NCI-H345 (cell line): ENCODE measurements at regions not wholly inside any gene's neighbourhood (a gene's known extent, or its start where the extent isn't known, plus 50 kb on each side); places are given as distances from the start of the nearest gene placed in this dataset.
"Not testable (repeated sequence)": the region's sequence is repeated elsewhere in the genome, so short reads cannot be mapped to it uniquely, and the experiment has no call there.

Experiments
- DNase-seq: peaks from one replicate; lab custom pipeline; 2025; lab: John Stamatoyannopoulos, UW

DNA sequence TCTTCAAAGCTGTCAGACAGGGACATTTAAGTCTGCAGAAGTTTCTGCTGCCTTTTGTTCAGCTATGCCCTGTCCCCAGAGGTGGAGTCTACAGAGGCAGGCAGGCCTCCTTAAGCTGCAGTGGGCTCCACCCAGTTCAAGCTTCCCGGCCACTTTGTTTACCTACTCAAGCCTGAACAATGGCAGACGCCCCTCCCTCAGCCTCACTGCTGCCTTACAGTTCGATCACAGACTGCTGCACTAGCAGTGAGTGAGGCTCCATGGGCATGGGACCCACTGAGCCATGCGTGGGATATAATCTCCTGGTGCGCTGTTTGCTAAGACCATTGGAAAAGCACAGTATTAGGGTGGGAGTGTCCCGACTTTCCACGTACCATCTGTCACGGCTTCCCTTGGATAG lies 585.9 kb upstream of the HS3ST5 start:
- DNase-seq: not testable (repeated sequence)

DNA sequence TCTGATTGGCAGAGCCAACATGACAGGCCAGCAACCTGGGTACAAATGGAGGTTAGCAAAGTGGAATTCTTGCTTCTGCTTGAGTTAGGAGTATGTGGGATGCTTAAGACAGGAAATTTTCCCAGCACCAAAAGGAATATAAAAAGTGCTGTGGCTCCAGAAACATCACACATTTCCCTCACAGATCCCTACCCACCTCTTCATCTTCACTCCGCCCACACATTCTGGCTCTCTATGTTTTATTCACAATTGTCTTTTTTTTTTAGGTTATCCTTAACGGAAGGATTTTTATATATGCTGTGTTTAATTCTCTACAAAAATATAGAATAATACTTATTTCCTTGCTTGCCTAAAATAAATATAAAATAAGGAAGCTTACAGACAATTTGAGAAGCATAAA lies 563.3 kb upstream of the HS3ST5 start:
- DNase-seq: no peak

DNA sequence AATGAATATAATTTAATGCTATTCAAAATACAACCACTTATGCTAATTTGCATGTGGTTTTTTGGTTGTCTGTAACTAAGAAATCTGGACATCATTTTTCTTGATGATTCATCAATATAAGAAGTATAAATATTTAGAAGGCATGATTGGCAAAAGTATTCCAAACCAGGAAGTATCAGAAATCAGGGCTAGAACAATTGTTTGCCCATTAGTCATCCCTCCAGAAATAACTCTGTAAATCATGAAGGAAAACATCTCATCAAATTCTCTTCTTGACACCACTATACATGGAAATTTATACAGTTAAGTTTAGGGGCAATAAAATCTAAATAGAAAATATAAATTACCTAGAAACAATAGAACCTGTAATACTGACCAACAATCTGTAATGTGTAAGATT lies 554.7 kb upstream of the HS3ST5 start:
- DNase-seq: no peak

DNA sequence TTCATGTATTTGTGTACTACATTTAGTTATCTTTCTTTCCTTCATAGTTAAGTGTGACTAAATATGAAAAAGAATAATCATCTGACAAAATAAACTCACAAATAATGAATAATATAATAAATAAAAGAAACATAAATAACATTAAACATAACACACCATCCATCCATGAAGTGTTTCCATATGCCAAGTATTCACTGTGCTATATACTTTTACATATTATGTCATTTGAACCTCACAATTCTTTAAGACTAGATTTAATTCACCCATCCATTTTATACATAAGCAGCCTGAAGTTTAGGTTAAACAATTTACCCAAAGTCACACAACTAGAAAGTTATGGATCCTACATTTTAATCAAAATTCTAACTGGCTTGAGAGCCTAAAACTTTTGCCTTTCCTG lies 549.4 kb upstream of the HS3ST5 start:
- DNase-seq: no peak

DNA sequence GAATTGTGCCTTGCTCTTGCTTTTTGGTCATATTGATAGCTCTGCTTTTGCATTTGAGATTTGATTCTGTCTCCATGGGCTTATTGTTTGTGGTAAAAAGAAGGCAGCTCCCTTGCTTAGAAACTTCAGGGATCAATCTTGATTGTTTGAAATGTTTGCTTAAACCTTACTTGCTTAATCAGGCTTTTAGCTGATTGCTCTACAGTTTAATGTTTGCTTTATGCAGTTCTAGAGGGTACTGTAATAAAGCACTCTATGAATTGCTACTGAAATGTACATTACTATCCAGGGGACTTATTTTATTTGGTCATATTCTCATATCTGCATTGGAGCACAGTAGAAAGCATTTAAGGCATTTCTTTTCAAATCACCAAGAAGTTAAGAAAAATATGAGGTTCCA lies 545.4 kb upstream of the HS3ST5 start:
- no peak for DNase-seq

DNA sequence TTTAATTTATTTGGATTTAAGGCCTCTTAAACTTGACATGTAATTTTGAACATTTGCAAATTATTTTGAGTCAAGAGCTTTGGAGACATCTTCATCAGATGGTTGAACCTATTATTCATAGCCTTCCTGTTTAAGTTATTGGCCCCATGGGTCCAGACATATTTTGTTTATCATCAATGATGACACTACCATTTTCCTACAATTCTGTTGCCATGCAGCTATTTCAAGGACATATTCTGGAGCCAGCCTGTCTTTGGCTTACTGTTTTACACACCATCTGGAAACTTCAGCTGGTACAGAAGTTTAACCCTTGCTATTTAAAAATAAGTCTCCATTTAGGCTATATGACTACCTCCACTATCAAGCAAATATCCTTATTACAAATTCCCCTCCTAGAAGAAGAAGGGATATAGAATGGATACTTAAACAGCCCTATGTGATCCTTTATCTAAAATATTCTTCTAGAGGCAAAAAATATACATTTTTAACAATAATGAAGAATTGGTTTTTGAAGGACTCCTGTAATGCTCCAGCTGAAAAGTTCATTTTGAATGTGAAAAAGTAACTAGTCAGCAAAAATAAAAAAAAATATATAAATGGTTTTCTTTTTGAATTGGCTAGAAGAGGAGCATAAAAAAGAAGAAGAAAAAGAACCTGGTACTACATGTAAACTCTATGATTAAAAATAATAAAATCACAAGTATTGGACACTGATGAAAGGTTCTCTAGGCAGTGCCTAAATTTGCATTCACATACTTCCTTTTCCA lies 544.0 kb upstream of the HS3ST5 start:
- DNase-seq: no peak

DNA sequence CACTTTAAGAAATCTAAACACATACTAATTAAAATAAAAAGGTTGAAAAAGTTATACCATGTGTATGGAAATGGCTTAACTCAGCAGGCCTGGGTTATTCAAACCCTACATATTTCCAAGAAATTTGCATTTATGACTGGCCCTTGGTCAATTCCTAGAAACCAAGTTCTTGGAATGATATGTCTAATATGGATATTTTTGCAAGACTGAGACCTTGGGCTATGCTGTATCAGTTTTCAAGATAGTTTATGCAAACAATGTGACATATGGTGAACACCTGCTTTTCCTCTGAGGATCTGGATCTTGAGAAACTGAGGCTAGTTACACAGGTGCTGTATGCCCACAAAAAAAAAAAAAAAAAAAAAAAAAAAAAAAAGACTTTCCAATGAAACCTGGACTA lies 536.9 kb upstream of the HS3ST5 start:
- no peak for DNase-seq

DNA sequence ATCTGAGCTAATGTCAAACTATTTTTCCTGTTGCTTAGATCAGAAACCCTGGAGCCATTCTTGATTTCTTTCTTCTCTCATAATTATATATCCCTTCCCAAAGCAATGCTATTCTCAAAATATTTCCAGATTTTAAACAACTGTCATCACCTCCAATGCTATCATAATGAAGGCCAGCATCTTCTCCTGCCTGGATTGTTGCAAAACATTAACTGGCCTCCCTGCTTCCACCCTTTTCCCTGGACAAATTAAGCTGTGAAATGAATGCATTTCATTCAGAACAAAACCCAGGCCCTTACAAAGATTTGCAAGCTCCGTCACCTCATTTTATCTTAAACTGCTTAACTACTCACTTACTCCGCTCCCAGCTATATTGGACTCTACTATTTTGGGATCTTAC lies 535.3 kb upstream of the HS3ST5 start:
- no peak for DNase-seq

DNA sequence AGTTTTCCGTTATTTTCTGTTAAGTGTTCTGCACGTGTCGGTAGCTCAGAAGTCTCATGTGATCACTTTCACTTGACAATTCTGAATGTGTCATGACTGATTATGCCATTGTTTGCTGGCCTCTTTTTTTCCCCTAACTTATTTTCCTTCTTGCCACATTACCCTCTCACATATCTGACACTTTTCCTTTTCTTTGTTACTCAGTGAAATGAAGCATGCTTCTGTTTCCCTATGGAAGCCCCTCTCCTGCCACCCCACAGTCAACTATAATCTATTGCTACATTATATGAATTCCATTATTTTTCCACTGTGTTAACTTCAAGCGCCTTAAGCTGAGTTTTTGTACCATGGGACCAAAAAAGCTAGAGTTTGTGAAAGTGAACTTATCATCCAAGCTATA lies 531.6 kb upstream of the HS3ST5 start:
- DNase-seq: no peak

DNA sequence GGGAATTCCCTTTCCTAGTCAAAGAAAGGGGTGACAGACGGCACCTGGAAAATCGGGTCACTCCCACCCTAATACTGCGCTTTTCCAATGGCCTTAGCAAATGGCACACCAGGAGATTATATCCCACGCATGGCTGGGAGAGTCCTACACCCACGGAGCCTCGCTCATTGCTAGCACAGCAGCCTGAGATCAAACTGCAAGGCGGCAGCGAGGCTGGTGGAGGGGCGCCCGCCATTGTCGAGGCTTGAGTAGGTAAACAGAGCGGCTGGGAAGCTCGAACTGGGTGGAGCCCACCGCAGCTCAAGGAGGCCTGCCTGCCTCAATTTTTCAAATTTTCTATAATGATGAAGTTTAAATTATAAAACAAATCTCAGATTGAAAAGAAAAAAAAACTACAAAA lies 522.7 kb upstream of the HS3ST5 start:
- not testable (repeated sequence) for DNase-seq

DNA sequence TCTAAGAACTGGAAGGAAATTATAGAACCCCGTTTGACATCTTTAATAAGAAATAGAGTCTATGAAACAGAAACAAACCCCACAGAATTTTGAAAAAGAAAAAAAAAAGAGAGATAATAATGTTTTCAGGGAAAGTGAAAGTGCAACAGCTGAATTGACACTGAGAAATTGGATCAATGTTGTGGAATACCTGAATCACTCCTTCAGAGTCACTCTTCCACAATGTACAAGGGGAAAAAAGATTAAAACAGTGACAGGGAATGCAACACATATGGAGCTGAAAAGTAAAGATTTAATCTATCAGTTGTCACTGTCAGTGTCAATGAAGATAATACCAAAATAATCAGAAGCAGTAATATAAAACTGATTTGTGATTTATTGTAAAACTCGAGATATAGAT lies 520.8 kb upstream of the HS3ST5 start:
- DNase-seq: no peak

DNA sequence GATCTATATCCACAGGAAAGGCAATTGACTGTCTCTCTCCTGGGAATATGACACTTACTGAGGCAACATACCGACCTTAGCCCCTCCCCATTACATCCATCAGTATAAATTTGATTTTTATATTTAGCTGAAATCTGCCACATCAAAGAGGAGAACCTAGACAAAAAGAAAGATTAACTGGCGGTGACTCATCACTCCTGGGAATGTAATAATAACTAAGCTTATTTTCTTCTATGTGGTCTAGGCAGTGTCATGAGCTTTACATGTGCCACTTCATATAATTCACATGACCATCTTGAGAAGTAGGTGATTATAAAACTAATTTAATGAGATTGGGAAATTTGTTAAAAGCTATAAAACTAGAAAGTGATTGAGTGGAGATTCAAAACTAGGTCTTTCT lies 520.0 kb upstream of the HS3ST5 start:
- DNase-seq: no peak

DNA sequence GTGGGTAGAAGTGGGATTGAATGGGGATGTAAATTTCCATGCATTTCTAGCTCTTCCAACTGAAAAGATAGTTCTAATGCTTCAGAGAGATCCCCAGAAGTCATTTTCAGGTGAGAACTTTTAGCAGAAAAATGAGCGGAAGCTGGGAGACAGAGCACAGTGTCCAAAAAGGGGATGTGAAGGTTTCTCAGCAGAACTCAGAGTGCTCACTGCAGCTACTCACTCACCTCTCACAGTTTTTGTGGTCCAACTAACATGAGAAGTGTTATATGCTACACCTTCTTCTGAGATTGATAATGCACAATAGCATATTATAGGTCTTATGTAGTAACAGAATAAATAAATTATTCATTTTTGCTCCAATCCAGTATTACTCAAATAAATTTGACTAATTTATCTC lies 519.2 kb upstream of the HS3ST5 start:
- DNase-seq: no peak

DNA sequence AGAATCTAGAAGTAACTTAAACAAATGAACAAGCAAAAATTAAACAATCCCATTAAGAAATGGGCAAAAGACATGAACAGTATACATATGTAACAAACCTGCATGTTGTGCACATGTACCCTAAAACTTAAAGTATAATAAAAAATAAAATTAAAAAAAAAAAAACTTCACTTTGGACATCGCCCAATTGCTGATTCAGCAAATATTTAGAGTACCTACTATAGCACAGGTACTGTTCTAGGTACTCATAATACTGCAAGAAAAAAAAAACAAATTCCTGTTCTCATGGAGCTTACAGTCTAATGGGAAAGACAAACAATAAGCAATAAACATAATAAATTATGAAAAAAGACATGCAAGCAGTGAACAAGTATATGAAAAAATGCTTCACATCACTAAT lies 501.5 kb upstream of the HS3ST5 start:
- no peak for DNase-seq

DNA sequence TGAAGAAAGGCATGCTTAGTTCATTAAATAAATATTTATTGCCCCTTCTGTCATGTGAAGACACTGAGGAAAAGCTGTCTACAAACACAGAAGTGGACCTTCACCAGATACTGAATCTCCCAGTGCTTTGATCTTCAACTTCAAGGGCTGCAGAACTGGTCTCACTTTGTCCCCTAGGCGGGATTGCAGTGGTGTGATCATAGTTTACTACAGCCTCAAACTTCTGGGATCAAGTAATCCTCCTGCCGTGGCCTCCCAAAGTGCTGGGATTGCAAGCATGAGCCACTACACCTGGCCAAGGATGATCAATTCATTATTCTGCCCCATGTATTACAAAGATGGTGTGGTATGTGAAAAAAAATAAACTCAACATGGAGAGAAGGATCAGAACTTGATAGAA lies 496.2 kb upstream of the HS3ST5 start:
- DNase-seq: no peak

DNA sequence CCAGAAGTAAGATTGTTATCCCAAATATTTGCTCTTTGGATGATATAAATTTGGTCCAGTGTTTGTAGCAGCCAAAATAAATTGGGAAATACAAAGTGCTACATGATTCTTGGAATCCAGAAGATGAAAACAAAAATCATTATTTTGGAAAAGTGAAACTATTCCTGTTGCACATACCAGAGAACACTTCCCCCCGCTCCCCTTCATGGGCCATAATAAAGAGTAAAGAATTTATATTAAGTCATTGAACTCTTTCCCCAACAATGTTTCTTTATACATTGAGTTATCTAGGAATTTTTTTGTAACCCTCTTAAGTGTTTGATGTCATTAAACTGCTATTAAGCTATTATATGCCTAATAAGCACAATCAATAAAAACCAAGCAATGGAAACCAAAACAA lies 490.4 kb upstream of the HS3ST5 start:
- DNase-seq: no peak

DNA sequence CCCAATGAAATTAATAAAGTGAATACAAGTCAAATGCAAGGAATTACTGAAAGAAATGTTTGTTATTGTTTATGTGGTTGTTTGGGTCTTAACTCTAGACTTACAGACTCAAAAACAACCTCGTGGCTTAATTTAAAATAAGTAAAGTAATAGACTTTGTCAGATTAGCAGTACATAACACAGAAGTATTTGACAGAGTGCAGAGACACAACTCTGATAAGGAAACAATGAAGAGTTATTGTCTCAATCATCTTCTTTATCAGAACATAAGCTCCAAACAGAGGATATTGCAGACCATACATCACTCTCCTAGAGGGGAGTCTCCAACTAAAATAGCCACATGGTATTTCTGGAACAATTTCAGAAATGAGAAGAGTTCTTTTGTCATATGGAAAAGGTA lies 487.7 kb upstream of the HS3ST5 start:
- DNase-seq: no peak

DNA sequence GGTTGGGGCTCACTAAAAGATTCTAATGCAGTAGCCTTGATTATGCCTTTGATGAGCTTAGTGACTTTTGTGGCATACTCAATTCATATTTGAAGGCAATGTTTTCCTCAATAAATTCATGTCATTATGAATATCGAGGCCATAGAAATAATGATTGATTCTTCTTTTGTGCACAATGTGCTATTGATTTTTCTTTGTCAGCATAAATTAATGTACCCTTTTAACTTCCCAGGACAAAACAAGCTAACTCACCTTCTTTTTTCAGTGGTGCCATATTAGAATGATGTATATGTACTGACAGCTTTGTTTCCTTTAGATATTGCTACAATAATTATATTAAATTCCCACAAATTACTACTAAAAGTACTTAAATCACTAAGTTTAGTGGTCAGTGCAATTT lies 484.3 kb upstream of the HS3ST5 start:
- no peak for DNase-seq

DNA sequence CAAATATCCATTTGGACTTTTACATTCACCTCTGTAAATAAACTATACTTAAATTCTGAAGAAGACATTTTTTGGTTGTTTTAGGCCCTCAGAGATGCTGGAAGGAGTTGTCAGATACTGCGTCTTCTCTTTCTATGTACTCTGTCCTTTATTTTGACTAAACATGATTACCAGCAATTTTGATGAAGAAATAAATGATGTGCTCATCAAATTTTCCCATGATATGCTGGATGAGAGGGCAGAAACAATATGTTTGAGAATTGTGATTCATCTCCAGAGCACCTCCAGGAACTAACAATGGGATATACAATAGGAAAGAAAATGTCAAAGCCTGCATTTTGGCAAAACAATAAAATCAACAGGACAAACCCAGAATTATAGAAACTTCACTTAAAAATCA lies 481.6 kb upstream of the HS3ST5 start:
- DNase-seq: no peak

DNA sequence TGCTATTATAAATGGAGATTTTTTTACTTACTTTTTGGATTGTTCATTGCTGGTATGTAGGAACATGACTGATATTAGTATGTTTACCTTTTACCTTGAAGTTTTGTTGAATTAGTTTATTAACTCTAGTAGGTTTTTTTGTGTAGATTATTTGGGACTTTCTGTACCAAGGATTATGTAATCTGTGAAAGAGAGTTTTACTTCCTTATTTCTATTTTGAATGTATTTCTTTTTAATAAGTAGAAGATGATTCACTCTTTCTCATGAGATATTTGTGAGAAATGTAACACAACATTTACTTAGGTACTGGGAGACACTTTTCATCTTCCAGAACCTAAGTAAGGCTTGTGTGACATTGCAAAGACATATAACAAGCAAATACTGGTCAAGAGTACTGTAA lies 473.9 kb upstream of the HS3ST5 start:
- no peak for DNase-seq

DNA sequence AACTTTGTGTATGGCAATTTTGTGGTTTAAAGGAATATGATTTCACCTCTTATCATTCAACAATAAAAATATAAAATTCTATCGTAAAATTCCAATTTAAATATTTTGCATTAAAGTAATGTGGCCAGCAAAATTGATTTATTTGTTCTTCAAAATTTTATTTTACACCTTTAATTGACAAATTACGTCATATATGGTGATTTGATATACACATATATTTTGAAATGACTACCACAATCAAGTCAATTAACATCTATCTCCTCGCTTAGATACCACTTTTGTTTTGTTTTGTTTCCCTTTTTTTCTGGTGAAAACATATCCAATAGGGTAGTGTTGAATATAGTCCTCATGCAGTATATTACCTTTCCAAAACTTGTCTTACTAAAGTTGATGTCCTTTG lies 467.6 kb upstream of the HS3ST5 start:
- no peak for DNase-seq

DNA sequence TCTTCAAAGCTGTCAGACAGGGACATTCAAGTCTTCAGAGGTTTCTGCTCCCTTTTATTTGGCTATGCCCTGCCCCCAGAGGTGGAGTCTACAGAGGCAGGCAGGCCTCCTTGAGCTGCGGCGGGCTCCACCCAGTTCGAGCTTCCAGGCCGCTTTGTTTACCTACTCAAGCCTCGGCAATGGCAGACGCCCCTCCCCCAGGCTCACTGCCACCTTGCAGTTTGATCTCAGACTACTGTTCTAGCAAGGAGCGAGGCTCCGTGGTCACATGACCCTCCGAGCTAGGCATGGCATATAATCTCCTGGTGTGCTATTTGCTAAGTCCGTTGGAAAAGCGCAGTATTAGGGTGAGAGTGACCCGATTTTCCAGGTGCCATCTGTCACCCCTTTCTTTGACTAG lies 462.6 kb upstream of the HS3ST5 start:
- not testable (repeated sequence) for DNase-seq

DNA sequence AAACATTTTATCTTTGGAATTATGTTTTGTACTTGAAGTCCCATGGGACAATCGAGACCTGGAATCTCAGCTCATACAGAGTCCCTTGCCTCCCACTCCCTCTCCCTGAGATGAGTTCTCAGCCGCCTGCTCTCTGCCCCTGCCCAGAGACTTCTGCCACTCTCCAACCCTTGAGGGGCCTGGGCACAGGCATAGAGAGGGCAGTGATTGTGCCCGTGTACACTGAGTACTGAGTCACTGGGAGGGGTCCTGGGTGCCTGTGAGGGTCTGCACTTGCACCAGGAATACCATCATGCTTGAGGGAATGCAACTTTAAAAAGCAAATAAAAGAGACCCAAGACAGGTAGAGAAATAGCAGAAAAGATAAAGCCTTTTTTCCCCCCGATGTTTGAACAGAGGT lies 453.8 kb upstream of the HS3ST5 start:
- DNase-seq: no peak

DNA sequence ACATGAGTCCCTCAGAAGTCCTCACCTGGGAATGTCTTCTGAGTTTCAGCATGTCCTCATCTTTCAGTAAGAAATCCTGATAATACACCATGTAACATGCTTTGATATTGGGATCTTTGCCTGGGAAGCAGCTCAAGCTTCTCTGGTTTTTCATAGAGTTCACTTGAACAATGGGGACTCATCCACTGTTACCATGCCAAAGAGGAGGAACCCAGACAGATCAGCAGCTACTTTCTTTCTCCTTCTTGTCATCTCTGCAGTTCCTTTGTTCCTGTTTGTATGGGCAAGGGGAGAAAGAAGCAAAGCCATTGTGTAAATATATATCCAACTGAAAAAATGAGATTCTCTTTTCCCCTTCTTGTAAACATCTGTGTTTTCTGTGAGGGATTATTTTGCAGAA lies 450.6 kb upstream of the HS3ST5 start:
- DNase-seq: no peak
